Hematopoietic multipotent progenitor cell treated with erythropoietin and hydrocortisone succinate and interleukin-3 and kit ligand, for 6 days (in vitro differentiated cells): ENCODE measurements at regions not wholly inside any gene's neighbourhood (a gene's known extent, or its start where the extent isn't known, plus 50 kb on each side); places are given as distances from the start of the nearest gene placed in this dataset.

Experiments used
- DNase-seq: peaks from one replicate; pipeline ENCODE4 v3.0.0-alpha.2; 2015

DNA sequence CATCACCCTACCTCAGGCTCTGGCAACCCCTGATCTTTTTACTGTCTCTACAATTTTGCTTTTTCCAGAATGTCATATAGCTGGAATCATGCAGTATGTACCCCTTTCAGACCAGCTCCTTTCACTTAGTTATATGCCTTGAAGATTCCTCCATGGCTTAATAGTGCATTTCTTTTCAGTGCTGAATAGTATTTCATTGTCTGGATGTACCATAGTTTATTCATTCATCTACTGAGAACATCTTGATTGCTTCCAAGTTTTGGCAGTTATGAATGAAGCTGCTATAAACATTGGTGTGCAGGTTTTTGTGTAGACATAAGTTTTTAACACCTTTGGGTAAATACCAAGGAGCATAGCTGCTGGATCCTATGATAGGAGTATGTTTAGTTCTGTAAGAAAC, 50.8 kb upstream of the ANP32A start:
- no peak for DNase-seq

DNA sequence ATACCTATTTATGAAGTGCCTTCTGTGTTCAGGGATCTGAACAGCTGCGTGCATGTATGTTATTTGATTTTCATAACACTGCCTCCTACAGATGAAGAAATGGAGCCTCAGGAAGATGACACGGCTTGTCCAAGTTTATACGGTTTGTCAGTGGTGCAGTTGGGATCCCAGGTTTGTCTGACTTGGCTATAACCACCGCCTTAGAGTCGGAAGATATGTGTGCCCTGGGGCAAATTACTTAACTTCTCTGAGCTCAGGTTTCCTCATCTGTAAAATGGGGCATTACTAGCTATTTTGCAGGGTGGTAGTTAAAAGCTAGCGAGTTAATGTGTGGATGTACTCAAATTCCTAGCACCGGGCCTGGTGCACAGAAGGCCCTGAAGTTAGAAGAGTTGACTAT, 54.1 kb upstream of the ANP32A start:
- peak; percentile 5 for DNase-seq

DNA sequence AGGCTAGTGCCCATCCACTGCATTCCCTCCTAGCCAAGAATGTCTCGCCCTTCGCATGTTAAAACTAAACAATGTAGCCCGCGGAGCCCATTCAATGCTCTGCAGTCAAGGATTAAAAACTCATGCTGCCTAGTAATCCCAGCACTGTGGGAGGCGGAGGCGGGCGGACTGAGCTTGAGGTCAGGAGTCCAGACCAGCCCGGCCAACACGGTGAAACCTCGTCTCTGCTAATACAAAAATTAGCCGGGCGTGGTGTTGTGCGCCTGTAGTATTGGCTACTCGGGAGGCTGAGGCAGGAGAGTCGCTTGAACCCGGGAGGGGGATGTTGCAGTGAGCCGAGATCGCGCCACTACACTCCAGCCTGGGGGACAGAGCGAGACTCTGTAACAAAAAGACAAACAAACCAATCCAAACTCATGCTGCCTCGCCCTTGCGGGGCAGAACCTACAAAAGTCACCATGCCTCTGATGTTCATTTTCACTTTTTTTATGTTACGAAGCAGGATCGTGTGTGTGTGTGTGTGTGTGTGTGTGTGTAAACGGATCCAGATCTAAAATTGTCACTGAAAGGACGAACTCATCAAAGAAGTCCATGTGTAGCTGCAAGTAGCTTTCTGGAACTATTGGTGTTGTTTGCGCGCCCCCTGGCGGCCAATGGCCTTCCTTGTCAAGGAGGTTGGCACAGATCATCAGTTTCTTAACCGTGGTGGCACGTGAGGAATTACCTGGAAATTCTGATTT, 54.8 kb upstream of the SPESP1 start:
- peak; percentile 96 for DNase-seq

DNA sequence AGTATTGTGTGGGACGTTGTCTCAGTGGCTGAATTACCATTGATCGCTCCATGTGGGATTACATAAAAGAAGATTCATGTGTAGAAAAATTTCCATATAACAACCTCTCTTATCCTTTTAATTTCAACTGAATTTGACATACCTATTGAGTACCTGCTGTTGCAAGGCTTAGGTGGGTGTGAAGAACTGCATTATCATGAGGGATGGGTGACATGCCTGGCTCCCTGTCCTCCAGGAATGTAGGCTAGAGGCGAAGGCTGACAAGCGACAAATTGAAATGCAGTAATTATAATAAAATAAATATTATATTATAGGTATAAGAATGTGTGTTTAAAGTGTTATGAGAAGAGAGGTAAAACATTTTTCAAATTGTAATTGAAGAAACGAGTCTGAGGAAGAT, 52.7 kb upstream of the SPESP1 start:
- DNase-seq = no peak

DNA sequence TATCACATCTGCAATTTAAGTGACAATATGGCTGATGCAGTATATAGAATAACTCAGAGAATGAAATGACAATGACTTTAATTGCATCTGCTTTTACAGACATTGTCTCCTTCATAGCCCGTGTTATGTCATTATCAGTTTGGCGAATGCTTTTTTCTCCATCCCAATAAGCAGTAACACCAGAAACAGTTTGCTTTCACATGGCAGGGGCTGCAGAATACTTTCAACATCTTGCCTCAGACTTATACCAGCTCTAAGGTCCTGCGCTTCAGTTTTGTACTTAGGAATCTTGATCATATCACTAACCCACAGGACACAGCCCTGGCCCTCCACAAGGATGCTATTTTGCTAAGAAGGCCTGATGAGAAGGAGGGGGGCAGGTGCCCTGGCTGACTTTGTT, 49.9 kb upstream of the SPESP1 start:
- no peak for DNase-seq
